HG02642 (cell line): ENCODE measurements at regions not wholly inside any gene's neighbourhood (a gene's known extent, or its start where the extent isn't known, plus 50 kb on each side); places are given as distances from the start of the nearest gene placed in this dataset.
A peak's percentile ranks its signal among the peaks of the same experiment; 100 is the strongest.

ENCODE experiments used
- ATAC-seq: cut with Tn5 transposase; IDR thresholded peaks from one replicate; pipeline ENCODE4 v1.9.1; 2021; ENCODE audit warnings: mild to moderate bottlenecking; ENCODE audit not compliant: unreplicated experiment, poor library complexity

- ATAC-seq = no peak
These were observed 423.4 kb downstream of the ZIC1 start for GRCh38 chr3:147832611-147833010.

GRCh38 chr3:147836330-147836729 is 427.2 kb downstream of the ZIC1 start:
- ATAC-seq = no peak

- peak; percentile 79 for ATAC-seq
These were observed 429.5 kb downstream of the ZIC1 start for GRCh38 chr3:147838652-147839051.

GRCh38 chr3:147843331-147843730 is 434.2 kb downstream of the ZIC1 start:
- no peak for ATAC-seq

GRCh38 chr3:147846293-147846692 is 437.1 kb downstream of the ZIC1 start:
- ATAC-seq = no peak

- no peak for ATAC-seq
These were observed 437.8 kb downstream of the ZIC1 start for GRCh38 chr3:147846854-147847478.

- no peak for ATAC-seq
These were observed 441.9 kb downstream of the ZIC1 start for GRCh38 chr3:147851062-147851461.

- no peak for ATAC-seq
These were observed 445.4 kb downstream of the ZIC1 start for GRCh38 chr3:147854542-147854941.

- ATAC-seq = no peak
These were observed 455.7 kb downstream of the ZIC1 start for GRCh38 chr3:147864754-147865354.

- ATAC-seq = no peak
These were observed 457.4 kb downstream of the ZIC1 start for GRCh38 chr3:147866561-147866960.

GRCh38 chr3:147872568-147872967 is 463.4 kb downstream of the ZIC1 start:
- ATAC-seq = peak; percentile 54

- no peak for ATAC-seq
These were observed 466.3 kb downstream of the ZIC1 start for GRCh38 chr3:147875498-147875897.

- no peak for ATAC-seq
These were observed 472.8 kb downstream of the ZIC1 start for GRCh38 chr3:147881933-147882332.

- no peak for ATAC-seq
These were observed 477.7 kb downstream of the ZIC1 start for GRCh38 chr3:147886879-147887278.

GRCh38 chr3:147887797-147888196 is 478.6 kb downstream of the ZIC1 start:
- no peak for ATAC-seq

- ATAC-seq = peak; percentile 92
These were observed 480.9 kb downstream of the ZIC1 start for GRCh38 chr3:147890114-147890513.

GRCh38 chr3:147895509-147895908 is 486.3 kb downstream of the ZIC1 start:
- ATAC-seq = no peak

- ATAC-seq = no peak
These were observed 491.7 kb downstream of the ZIC1 start for GRCh38 chr3:147900851-147901250.

GRCh38 chr3:147903026-147903425 is 493.9 kb downstream of the ZIC1 start:
- no peak for ATAC-seq

GRCh38 chr3:147904421-147904820 is 495.3 kb downstream of the ZIC1 start:
- ATAC-seq = no peak

GRCh38 chr3:147906285-147906684 is 497.1 kb downstream of the ZIC1 start:
- no peak for ATAC-seq

- peak; percentile 39 for ATAC-seq
These were observed 505.4 kb downstream of the ZIC1 start for GRCh38 chr3:147914532-147914931.
